ENCODE measurements at regions not wholly inside any gene's neighbourhood (a gene's known extent, or its start where the extent isn't known, plus 50 kb on each side); places are given as distances from the start of the nearest gene placed in this dataset.
A peak's percentile ranks its signal among the peaks of the same experiment; 100 is the strongest.
"Not testable (repeated sequence)": the region's sequence is repeated elsewhere in the genome, so short reads cannot be mapped to it uniquely, and the experiment has no call there.

DNA sequence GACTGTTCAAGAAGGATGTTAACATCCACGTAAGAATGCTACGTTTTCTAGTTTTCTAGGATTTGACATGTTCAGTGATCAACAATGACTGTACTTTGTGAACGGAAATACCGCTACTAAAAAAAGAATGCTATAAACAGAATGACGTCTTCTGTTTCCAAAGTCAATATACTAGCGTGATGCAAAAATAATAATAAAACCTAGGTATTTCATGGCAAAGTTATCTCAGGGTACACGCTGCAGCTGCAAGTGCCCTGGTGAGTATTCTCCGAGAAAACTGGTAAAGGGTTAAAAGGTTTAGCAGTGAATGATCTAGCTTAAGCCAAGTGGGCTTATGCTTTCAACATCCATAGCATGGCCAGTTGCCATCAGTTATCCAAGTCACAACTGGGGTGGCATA lies 653.3 kb upstream of the PFKP start:
- no peak for DNase-seq

GRCh38 chr10:2410049-2410448 lies 657.3 kb upstream of the PFKP start:
- DNase-seq: no peak

GRCh38 chr10:2401459-2401858 lies 664.1 kb upstream of the ADARB2 start:
- DNase-seq: peak; percentile 12

DNA sequence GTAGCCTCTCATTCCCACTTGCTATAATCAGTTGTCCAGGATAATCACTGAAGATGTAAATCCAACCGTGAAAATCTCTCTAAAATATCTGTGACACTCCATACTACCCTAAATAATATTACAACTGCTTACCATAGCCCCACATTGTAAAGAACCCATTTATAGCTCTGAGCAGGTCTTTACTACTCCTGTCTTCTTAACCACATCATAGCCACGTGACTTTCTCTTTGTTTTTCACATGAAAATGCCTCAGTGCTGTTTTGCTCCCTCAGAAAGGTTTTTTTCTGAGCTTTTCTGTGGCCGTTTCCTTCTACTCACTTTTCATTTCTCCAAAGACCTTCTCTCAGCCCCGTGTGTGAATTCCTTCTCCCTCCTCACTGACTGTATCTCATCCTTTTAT lies 662.2 kb upstream of the ADARB2 start:
- no peak for DNase-seq

DNA sequence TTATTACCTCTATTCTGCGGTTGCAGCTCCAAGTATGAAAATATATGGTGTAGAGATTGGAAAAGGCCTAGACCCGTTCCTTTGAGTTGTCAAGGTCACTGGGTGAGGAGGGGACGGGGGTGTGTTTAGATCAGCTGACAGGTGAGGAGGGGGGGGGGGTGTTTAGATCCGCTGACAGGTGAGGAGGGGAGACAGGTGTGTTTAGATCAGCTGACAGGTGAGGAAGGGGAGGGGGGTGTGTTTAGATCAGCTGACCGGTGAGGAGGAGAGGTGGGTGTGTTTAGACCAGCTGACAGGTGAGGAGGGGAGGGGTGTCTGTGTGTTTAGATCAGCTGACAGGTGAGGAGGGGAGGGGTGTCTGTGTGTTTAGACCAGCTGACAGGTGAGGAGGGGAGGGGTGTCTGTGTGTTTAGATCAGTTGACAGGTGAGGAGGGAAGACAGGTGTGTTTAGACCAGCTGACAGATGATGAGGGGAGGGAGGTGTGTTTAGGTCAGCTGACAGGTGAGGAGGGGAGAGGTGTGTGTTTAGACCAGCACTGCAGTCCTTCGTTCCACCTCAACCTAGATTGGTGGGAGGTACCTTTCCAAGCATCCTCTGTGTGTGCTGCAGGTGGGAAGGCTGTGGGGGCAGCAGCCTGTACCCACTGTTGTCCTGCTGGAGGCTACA lies 655.0 kb upstream of the ADARB2 start:
- peak; percentile 42 for DNase-seq

DNA sequence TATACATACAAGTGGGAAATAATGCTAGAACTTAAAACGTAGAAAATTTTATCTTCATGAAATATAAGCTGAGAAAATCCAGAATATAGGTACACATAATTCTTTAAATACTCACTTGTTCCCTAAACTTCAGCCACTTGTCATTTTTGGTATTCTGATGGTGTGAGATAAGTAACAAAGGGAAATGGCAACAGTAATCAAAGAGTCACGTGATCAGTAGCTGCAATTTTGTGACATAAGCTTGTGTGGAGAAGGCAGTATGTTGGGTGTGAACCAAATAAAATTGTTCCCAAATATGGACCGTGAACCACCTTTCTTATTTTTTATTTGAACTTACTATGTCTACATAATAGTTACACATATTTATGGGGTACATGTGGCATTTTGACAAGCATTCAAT lies 650.3 kb upstream of the ADARB2 start:
- no peak for DNase-seq

- DNase-seq: no peak
These were observed 649.9 kb upstream of the ADARB2 start for GRCh38 chr10:2387261-2387660.

DNA sequence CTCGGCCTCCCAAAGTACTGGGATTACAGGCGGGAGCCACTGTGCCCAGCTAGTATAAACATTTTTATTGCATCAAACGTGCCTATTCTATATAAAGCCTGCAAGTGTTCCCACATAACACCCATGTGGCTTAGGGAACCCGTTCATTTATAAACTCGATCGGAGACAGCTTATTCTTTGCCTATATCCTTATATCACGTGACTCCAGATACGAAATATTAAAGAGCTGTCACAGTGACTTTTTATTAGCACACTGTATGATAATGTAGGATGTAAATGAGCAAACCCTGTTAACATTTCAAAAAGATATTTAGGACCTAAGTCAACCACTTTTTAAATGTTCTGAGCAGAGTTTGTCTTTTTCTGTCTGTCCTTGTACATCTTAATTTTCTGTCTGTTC lies 642.9 kb upstream of the ADARB2 start:
- no peak for DNase-seq

DNA sequence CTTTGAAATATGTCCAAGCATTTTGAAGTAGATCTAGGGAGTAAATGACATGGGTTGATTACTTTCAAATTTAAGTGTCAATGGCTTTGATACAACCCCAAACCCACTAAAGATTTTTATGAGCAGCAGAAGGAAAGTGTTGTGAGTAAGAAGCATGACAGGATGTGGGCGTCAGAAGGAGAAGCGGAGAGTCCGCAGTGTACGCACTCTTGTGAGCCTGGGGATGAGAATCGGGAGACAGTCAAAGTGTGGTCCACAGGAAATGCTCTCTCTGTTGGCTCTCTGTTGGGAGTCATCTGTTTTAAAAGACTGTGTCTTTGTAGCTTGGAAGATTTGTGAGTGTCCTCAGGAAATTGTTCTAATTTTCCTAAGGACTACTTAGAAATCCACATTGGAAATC lies 629.8 kb upstream of the ADARB2 start:
- DNase-seq: no peak

DNA sequence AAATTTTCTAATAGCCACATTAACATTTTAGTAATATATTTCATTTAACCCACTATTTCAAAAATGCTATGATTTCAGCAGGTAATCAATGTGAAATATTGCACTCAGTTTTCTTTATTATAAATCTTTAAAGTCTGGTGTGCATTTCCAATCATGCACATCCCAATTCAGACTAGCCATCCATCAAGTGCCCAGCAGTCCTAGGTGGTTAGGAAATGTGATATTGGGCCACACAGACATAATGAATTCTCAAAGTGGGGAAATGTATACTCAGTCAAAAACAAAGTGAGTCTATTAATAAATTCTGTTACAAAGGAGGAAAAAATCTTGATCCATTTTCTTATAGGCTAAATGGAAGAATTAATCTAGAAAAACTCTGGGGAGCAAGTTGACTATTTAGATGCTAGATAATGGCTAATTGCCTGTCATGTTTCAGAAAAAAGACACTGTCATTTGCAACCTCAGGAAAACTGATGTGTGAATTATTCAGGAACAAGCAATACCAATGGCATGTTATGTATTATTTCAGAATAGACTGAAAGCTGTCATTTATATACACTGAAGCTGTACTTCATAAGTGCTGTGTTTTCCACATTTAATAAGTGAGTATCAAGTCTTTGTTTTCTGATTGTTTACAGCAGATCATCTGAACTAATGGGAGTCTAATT lies 629.1 kb upstream of the ADARB2 start:
- DNase-seq: no peak

DNA sequence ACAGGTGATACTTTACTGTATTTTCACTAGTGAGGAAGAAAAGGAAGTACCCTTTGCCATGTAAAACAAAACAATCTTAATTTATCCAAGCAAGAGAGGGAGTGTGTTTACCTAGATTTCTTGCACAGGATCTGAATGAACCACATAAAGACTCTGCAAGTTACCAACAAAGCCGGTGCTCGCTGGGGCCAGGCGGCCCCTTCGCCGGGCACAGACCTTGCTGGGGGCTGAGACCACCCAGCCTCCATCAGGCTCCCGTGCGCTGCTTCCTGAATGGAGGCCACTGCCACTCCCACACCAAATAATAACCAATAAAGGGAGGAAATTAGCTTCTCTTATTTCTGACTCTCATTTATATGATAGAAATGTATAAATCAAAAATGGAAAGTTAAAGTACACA lies 625.0 kb upstream of the ADARB2 start:
- no peak for DNase-seq

DNA sequence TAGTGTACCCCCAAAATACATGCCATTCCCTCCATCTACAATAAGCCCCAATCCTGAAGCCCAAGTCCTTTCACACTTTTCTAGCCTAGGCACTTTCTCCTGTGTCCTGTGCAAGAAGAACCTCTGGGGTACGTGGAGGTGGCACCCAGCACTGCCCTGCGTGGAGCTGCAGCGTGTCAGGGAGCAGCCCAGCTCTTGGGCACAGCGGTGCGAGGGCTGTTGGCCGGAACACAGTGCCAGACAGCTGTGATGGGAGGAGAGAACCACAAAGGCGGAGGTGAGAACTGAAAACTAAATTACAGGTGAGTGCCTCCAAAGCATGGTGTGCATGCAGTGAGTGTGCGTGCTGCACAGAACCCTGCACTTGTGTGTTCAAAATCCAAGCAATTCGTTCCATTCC lies 621.3 kb upstream of the ADARB2 start:
- DNase-seq: no peak

DNA sequence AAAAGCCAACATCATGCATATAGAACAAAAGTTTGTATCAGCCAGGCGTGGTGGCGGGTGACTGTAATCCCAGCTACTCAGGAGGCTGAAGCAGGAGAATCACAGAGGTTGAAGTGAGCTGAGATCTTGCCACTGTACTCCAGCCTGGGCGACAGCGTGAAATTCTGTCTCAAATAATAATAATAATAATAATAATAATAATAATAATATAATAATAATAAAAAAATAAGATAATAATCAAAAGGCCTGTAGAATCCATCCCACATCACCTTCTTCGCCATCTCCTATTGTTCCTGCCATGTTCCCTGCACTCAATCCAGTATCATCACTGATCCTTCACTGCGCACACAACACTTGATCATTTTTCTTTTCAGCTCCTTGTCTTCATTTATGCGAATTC lies 619.3 kb upstream of the ADARB2 start:
- no peak for DNase-seq

GRCh38 chr10:2351566-2351965 lies 614.2 kb upstream of the ADARB2 start:
- DNase-seq: no peak

GRCh38 chr10:2342206-2342605 lies 604.9 kb upstream of the ADARB2 start:
- no peak for DNase-seq

DNA sequence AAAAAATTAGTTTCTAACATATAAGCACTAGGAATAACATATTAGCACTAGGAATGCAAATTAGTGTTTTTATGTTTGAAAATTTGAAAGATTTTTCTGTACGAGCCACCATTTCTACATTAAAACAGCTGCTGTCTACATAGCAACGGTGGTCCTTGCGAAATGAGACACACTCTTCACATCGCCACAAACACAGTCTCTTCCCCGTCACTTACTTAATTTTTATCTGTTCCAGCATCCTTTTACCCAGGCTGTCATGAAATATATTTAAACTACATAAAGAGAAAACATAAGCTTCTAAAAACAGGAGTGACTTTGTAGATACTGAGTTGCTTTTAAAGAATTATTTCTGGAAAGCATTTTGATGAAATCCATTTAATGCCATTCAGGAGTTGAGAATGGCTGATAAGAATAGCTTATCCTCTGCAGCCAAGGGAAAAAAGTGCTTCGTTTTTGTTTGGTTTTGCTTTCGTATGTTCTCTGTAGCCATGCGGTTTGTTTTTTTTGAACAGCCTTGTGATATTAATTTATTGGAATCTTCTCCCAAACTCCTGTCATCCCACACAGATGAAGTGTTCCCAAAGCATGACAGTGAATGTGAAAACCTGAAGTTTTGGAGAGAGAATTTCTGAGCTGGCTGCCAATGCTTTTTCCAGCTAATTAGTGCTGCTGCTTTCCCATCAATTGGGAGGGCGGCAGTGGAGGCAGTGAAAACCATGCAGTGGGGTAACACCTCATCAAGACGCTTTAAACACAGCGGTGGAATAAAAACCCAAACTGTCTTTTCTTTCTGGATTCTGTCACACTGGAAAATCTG lies 603.7 kb upstream of the ADARB2 start:
- no peak for DNase-seq

DNA sequence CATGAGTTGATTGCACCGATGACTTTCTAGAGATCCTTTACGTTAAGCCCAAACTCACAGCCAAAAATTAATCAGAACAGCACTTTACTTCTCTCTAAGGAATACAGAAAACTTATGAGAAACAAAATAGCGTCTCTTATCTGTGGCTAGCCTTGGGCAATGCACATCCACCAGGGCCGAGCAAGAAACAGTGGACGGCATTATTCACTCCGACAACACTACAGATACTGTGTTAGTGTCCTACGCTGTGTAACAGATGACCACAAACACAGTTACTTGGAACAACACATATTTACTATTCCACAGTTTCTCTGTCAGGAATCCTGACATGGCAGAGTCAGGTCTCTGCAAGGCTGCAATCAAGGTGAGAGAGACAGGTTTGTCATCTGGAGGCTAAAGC lies 598.3 kb upstream of the ADARB2 start:
- DNase-seq: no peak

DNA sequence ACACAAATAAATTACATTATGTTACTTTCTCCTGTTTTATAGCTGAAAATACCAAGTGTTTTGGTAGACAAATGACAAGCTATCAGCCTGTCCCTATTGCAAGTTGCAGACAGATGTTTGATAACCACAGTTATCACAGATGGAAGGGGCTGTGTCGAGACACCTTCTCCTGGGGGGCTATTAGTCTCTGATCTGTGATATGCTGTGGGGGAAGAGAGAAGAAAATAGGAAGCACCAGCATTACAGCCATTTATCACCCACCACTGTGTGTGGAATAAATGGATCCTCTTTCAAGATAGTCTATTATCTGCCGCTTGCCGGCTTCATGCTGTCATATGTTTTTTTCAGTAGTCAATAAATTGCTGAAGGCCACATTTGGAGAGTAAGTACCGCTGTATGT lies 597.2 kb upstream of the ADARB2 start:
- no peak for DNase-seq

GRCh38 chr10:2329082-2329481 lies 591.8 kb upstream of the ADARB2 start:
- no peak for DNase-seq

DNA sequence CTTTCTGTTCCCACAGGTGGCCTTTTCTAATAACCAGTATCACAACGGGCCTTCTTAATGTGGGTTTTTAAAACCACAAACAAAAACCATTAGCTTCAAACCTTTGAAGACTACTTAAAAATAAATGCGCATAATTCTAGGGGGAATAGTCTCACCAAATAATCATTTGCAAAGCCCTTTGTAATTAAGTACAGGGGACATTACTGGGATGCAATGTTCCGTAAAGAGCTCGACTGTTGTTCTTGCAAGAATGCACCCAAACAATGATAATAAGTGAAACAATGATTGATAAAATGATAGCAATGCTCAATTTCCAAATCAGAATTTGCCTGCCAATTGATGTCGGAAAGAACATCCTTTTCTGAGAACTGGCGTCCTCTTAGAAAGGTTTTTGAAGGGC lies 589.1 kb upstream of the ADARB2 start:
- DNase-seq: no peak

DNA sequence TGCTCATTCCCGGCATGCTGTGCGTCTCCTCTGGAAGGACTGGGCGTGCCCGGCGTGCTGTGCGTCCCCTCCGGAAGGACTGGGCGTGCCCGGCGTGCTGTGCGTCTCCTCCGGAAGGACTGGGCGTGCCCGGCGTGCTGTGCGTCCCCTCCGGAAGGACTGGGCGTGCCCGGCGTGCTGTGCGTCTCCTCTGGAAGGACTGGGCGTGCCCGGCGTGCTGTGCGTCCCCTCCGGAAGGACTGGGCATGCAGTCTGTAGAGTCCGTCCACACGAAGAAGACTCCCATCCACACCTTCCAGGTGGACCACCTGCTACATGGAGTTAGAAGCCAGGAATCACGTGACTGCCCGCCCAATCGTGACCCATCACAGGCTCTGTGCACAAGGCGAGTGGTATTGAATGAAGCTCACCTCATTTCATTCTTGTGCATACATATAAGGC lies 577.7 kb upstream of the ADARB2 start:
- not testable (repeated sequence) for DNase-seq

GRCh38 chr10:2306081-2306480 lies 568.8 kb upstream of the ADARB2 start:
- no peak for DNase-seq

- DNase-seq: no peak
These were observed 565.8 kb upstream of the ADARB2 start for GRCh38 chr10:2303169-2303568.

DNA sequence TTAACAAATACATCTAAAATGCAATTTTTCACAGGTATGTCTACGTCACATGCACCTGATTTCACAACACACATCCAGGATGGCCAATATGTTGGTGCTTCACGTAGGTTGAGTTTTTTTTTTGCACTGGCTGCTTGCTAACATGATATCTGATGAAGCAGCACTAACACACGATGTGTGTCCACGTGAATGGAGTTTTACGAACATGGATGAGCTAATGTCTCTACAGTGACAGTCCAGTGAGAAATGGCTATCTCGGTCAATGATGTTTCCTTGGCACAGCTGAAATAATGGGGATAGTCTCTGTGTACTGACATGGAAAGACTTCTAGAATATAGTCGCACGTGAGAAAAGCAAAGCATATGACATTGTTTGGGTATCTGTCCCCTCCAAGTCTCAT lies 563.9 kb upstream of the ADARB2 start:
- DNase-seq: no peak

All from NCI-H748 treated with DMSO at 0.1 percent for 48 hours (cell line).